HepG2 (cell line): ENCODE measurements at regions not wholly inside any gene's neighbourhood (a gene's known extent, or its start where the extent isn't known, plus 50 kb on each side); places are given as distances from the start of the nearest gene placed in this dataset.

Experiments used
- ATAC-seq: fragments of 200-7000 bp; cut with Tn5 transposase; 3 replicates; pipeline ENCODE4 v1.9.1; 2020; ENCODE audit warnings: mild to moderate bottlenecking, moderate library complexity
- BruUV-seq: library from RNA; stranded (reverse); fragments of 400-500 nt; replicated peaks from 2 replicates; lab custom pipeline; 2021; lab: Mats Ljungman, UMichigan
- CTCF ChIA-PET: fragments of 300-600 bp; formaldehyde crosslinking; extraction: SDS; loops from one replicate; lab custom pipeline; 2021; ENCODE audit warnings: low total read pairs, inconsistent platforms, low intra/inter-chr PET ratio; lab: Yijun Ruan, JAX
- POLR2A ChIA-PET: fragments of 350-600 bp; sonication (Branson Sonifier 250); formaldehyde crosslinking; loops from one replicate; lab custom pipeline; 2020; ENCODE audit warnings: antibody characterized with exemption, inconsistent platforms; lab: Yijun Ruan, JAX
- DNase-seq: peaks from one replicate; pipeline ENCODE4 v3.0.0-alpha.2; 2015; ENCODE audit warnings: low spot score
- FAIRE-seq: peaks from 3 replicates; lab custom pipeline; 2011; peaks lifted over from hg19 to GRCh38; lab: Jason Lieb, UNC
- H2AFZ ChIP-seq: one replicate; pipeline ENCODE4 v1.6.1; 2011; ENCODE audit warnings: low read length, inconsistent platforms
- H3K27ac ChIP-seq: fragments of 300-600 bp; 3 replicates; pipeline ENCODE4 v1.8.0; 2011; ENCODE audit warnings: mixed run types, mild to moderate bottlenecking, mixed read lengths, low read length, inconsistent platforms; ENCODE audit not compliant: insufficient read depth; ENCODE audit errors: extremely low read length
- H3K27me3 ChIP-seq, 2 experiments: fragments of 200-600 bp in 1 of 2; 2 replicates in 1 of 2; 3 replicates in 1 of 2; pipeline versions ENCODE4 v1.6.0 to v1.8.0; 2011; ENCODE audit warnings: low read length in 2 of 2, mild to moderate bottlenecking in 2 of 2, moderate library complexity in 2 of 2, inconsistent platforms in 1 of 2; ENCODE audit not compliant: insufficient read depth in 2 of 2, control insufficient read depth in 1 of 2
- H3K36me3 ChIP-seq, 2 experiments: fragments of 200-600 bp in 1 of 2; replicated peaks in 1 of 2; 2 replicates in 1 of 2; 3 replicates in 1 of 2; pipeline versions ENCODE4 v1.5.1 to v1.8.0; 2011; ENCODE audit warnings: low read length in 2 of 2, inconsistent platforms in 1 of 2; ENCODE audit not compliant: insufficient read depth in 2 of 2, control insufficient read depth in 1 of 2
- H3K4me1 ChIP-seq: 2 replicates; pipeline ENCODE4 v1.5.1; 2012; ENCODE audit warnings: low read length, inconsistent platforms; ENCODE audit not compliant: insufficient read depth
- H3K4me2 ChIP-seq: 2 replicates; pipeline ENCODE4 v1.6.0; 2011; ENCODE audit warnings: low read depth, low read length, inconsistent platforms
- H3K4me3 ChIP-seq, 3 experiments: fragments of 200-600 bp in 1 of 3; sonication (generic), shearing (Covaris generic) in 1 of 3; replicated peaks in 1 of 3; 2 replicates each; pipeline ENCODE4 v1.5.1; 2011 to 2016; ENCODE audit warnings: low read length in 3 of 3, inconsistent platforms in 2 of 3, low read depth in 2 of 3, mild to moderate bottlenecking in 2 of 3, control low read depth in 1 of 3, mixed read lengths in 1 of 3; ENCODE audit not compliant: insufficient read depth in 1 of 3
- H3K79me2 ChIP-seq: one replicate; pipeline ENCODE4 v1.6.1; 2011; ENCODE audit warnings: low read length, inconsistent platforms; ENCODE audit not compliant: insufficient read depth
- H3K9ac ChIP-seq: 2 replicates; pipeline ENCODE4 v1.6.0; 2011; ENCODE audit warnings: mild to moderate bottlenecking, low read depth, low read length, inconsistent platforms; ENCODE audit not compliant: insufficient read depth
- H3K9me3 ChIP-seq: 2 replicates; pipeline ENCODE4 v1.5.1; 2012; ENCODE audit warnings: mild to moderate bottlenecking, low read length
- H4K20me1 ChIP-seq: 2 replicates; pipeline ENCODE4 v1.6.0; 2011; ENCODE audit warnings: inconsistent platforms, mild to moderate bottlenecking, low read length, moderate library complexity; ENCODE audit not compliant: insufficient read depth
- JDP2 ChIP-seq: sonication (generic); formaldehyde crosslinking; IDR thresholded peaks from 2 replicates; pipeline ENCODE4 v1.8.1; 2022; ENCODE audit warnings: missing genetic modification reagents, borderline replicate concordance
- PAX8 ChIP-seq: sonication (generic); formaldehyde crosslinking; IDR thresholded peaks from 2 replicates; pipeline ENCODE4 v1.8.0; 2022; ENCODE audit warnings: mild to moderate bottlenecking, missing genetic modification reagents, borderline replicate concordance
- RAD51 ChIP-seq: fragments of 450-650 bp; IDR thresholded peaks from 2 replicates; pipeline ENCODE4 v1.6.1; 2016; ENCODE audit warnings: borderline replicate concordance
- SMAD9 ChIP-seq: sonication (generic); formaldehyde crosslinking; IDR thresholded peaks from 2 replicates; pipeline ENCODE4 v1.5.1; 2020; ENCODE audit warnings: mild to moderate bottlenecking, missing genetic modification reagents
- SMC3 ChIP-seq: IDR thresholded peaks from 2 replicates; pipeline ENCODE4 v1.6.1; 2011; ENCODE audit warnings: low read length, improper control_type of control experiment
- TFAP4 ChIP-seq: sonication (generic); IDR thresholded peaks from 2 replicates; pipeline ENCODE4 v1.6.1; 2016; ENCODE audit warnings: low read depth, borderline replicate concordance
- ZBTB44 ChIP-seq: sonication (generic); formaldehyde crosslinking; IDR thresholded peaks from 2 replicates; pipeline ENCODE4 v1.4.0; 2020; ENCODE audit warnings: missing genetic modification reagents
- ZFAT ChIP-seq: sonication (generic); formaldehyde crosslinking; conservative IDR thresholded peaks from 2 replicates; pipeline ENCODE4 v1.8.1; 2023; ENCODE audit warnings: missing genetic modification reagents, inconsistent platforms
- ZFYVE20 ChIP-seq: sonication (generic); formaldehyde crosslinking; IDR thresholded peaks from 2 replicates; pipeline ENCODE4 v1.8.0; 2023; ENCODE audit warnings: low read depth, mild to moderate bottlenecking, moderate library complexity, missing genetic modification reagents, borderline replicate concordance
- ZMYM4 ChIP-seq: sonication (generic); formaldehyde crosslinking; IDR thresholded peaks from 2 replicates; pipeline ENCODE4 v1.8.1; 2023; ENCODE audit warnings: mild to moderate bottlenecking, missing genetic modification reagents
- ZNF570 ChIP-seq: sonication (generic); formaldehyde crosslinking; IDR thresholded peaks from 2 replicates; pipeline ENCODE4 v1.4.0; 2020; ENCODE audit warnings: mild to moderate bottlenecking, missing genetic modification reagents, borderline replicate concordance
- ZNF746 ChIP-seq: sonication (generic); formaldehyde crosslinking; IDR thresholded peaks from 2 replicates; pipeline ENCODE4 v1.8.0; 2022; ENCODE audit warnings: mild to moderate bottlenecking, missing genetic modification reagents
- in situ Hi-C: cut with HindIII; loops from 2 replicates; pipeline ENCODE4 v1.10.0; 2017; ENCODE audit warnings: low pct_unique_long_range_greater_than_20kb; ENCODE audit not compliant: extremely low pct_ligation_motif_present
- intact Hi-C: fragments of 100-400 bp; cut with micrococcal nuclease; formaldehyde crosslinking; loops from one replicate; pipeline ENCODE4 v1.10.0; 2022; ENCODE audit not compliant: unreplicated experiment

GRCh38 chr12:58033831-58034230 is 92.5 kb downstream of the ATP23 start:
- DNase-seq (no peak), FAIRE-seq (no peak)
- Histone ChIP-seq H3K36me3 (no peaks in the 10 kb centered on the region), H3K27me3 (no peaks in the 10 kb centered on the region; a peak in 1 of 5 replicates), H3K4me1 (no peaks in the 10 kb centered on the region), H3K4me3 (no peak overlapping the region), H4K20me1 (no peaks in the 10 kb centered on the region), H3K9ac (no peak overlapping the region)
- no TSS peak for BruUV-seq
- in situ Hi-C loops: no loop called here
- CTCF ChIA-PET: no interaction called here
- no peak for TF ChIP-seq TFAP4
- no peak for TF ChIP-seq ZNF746
- no peak for TF ChIP-seq SMAD9 (CRISPR knock-in tag)
- no peak for TF ChIP-seq ZFAT (CRISPR knock-in tag)
- no peak for TF ChIP-seq ZMYM4 (CRISPR knock-in tag)
- no peak for TF ChIP-seq PAX8 (CRISPR knock-in tag)
- no peak for TF ChIP-seq RAD51
- TF ChIP-seq JDP2 (CRISPR knock-in tag): no peak
- no peak for TF ChIP-seq SMC3
- no peak for TF ChIP-seq ZBTB44 (CRISPR knock-in tag)
- TF ChIP-seq ZNF570: no peak
- no peak for TF ChIP-seq ZFYVE20 (CRISPR knock-in tag)
- TF ChIP-seq, all 625 proteins: peak for 0
- intact Hi-C loops: no loop called here
- Histone ChIP-seq H3K27ac (no peak overlapping the region), H3K4me2 (no peak overlapping the region), H2AFZ (no peak overlapping the region), H3K79me2 (no peaks in the 10 kb centered on the region), H3K9me3 (peaks cover 22% of the 10 kb centered on the region)
- ATAC-seq: no peak
- POLR2A ChIA-PET: no interaction called here
